GM21423 (cell line): ENCODE measurements at regions not wholly inside any gene's neighbourhood (a gene's known extent, or its start where the extent isn't known, plus 50 kb on each side); places are given as distances from the start of the nearest gene placed in this dataset.
"Not testable (repeated sequence)": the region's sequence is repeated elsewhere in the genome, so short reads cannot be mapped to it uniquely, and the experiment has no call there.

Experiments
- ATAC-seq: cut with Tn5 transposase; IDR thresholded peaks from one replicate; pipeline ENCODE4 v1.9.1; 2021; ENCODE audit warnings: mild to moderate bottlenecking, moderate library complexity; ENCODE audit not compliant: unreplicated experiment

GRCh38 chr6:135555550-135555949 lies 58.0 kb upstream of the AHI1 start:
- peak; percentile 77 for ATAC-seq

DNA sequence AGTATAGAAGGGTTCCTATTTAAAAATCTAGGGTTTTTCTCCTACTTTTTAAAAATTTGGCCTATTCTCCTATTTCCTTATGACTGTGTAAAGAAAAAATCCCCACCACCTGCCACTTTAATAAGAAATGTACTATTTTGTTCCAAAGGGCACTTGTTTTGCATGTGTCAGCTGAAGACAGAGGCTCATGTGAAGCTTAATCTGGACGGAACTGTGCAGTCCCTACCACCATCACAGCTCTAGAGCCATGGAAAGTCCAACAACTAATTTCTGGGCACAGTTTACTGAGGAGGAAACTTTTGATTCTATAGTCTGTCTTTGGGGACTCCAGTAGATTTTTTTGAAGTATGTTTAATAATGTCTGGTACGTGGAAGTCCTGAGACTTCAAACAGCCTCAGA lies 60.0 kb upstream of the AHI1 start:
- ATAC-seq = no peak

GRCh38 chr6:135565605-135566004 lies 68.1 kb upstream of the AHI1 start:
- ATAC-seq = not testable (repeated sequence)

DNA sequence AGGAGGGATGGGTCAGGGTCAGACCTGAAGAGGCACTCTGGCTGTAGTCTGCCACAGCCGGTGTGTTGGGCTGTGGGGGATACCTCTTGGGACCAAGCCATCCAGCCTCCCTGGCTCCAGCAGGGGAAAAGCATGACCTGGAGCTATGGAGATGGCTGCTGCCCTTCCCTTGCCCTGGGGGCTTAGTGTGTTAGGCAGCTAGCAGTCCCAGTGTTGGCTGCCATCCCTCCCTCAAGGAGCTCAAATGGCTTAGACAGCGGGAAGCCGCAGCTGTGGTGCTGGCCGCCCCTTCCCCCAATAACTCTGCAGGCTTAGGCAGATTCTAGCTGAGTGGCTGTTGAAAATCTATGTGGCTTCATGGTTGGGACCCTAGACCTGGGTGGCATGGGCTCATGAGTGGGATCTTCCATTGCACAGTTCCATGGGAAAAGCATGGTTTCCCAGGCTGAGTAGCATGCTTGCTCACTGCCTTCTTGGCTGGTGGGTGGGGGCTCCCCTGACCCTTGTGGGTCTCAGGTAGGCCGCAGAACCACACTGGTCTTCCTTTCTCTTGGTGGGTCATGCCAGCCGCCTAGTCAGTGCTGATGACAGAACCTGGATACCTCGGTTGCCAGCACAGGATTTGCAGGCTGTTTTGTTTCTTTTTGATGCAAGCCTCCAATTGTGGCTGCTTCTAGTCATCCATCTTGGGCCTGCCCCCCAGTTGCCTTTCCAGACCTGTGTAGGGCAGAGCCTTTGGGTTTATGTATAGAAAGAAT lies 69.0 kb upstream of the AHI1 start:
- ATAC-seq = no peak

DNA sequence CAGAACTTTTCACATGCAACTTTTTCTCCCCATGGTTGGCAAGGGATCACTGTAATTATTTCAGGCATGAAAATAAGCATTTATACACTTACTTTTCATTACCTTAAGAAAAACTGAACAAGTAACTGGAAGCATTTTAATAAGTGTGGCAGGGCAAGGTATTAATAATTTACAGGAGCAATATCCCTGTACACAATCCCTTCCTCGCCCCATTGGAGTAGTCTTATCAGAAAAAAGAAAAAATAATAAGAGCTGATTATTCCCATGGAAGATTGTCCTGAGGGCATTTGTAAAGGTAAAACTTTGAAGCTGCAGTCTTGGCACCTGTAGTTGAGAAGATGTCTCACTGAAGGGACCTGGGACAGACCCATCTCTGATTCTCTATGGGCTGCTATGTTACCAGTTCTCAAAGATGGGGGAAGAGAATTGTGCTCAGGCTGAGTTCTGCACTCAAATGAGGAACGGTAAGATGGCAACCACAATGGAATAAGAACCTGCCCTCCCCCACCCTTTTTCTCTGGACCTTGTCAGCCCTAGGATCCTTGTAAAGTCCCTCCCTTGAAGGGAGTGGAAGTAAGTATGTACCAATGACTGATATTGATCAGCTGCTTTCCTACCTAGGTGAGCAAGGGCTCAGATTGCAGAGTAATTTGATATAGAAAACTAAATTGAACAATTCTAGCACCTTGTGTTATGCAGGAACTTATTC lies 70.0 kb upstream of the AHI1 start:
- ATAC-seq = no peak

DNA sequence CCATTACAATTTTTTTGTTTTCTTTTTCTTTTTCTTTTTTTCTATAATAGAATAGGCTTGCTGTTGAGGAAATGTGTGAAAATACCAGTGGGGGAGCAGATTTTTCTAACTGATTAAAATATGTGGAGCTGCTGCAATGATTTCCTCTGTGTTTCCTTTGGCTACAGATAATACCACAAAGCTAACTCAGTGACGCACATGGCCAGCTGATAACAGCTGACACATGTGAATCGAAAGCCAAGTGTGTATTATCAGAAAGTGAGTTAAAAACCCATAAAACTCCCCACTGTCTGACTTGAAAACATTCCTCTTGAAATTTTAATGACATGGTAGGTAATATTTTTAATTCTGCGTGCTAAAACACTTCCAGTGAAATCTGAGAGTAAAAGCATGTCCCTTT lies 70.8 kb upstream of the AHI1 start:
- ATAC-seq = peak; percentile 82

DNA sequence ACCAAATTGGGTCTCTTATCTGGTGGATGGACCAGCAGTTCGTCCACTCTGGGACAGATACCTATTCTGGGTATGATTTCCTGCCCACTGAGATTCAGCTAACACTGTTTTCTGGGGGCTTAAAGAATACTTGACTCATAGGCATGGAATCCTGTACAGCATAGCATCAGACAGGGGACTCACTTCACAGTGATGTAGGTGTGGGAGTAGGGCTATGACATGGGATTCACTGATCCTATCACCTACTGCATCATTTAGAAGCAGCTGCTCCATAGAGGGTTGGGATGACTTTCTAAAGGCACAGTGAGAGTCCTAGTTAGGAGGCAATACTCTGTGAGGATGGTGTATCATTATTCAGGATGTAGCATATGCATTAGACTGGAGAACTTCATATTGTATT lies 74.5 kb upstream of the AHI1 start:
- no peak for ATAC-seq

- no peak for ATAC-seq
Measured at GRCh38 chr6:135575629-135576028, 78.1 kb upstream of the AHI1 start.

DNA sequence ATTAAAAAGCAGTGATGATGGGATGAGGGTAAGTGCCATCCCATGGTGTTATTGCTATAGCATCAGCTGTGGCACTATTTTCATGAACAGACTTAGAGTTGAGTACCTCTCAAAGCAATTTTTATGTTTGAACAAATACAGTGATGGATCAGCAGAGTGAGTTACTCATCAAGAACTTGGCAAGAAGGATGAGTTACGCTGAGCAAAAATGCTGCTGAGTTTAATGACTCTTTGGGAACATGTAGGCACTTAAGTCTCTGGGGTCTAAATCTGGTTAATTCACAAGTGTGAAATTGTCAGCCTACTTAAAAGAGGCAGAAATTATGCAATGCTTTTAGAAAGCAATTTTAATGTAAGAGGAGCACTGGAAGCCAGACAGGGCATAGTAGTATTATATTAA lies 78.5 kb upstream of the AHI1 start:
- no peak for ATAC-seq

GRCh38 chr6:135577059-135577538 lies 79.6 kb upstream of the AHI1 start:
- peak; percentile 84 for ATAC-seq

DNA sequence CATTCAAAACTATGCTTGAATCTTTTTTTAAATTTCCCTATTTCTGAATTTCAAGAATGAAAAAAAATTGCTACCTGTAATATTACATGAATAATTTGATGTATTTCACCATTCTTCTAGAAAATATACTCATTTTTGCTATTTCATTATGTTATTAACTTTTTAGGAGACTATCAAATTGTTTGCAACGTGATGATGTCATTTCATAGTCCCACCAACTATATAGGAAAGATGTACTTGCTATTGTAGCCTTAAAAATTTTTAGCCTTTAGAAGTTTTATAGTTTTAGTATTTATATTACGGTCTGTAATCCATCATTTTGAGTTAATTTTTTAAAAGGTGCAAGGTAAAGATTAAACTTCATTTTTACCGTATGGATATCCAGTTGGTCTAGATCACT lies 81.4 kb upstream of the AHI1 start:
- ATAC-seq = no peak

- no peak for ATAC-seq
Measured at GRCh38 chr6:135581211-135581610, 83.7 kb upstream of the AHI1 start.

GRCh38 chr6:135583256-135583761 lies 85.8 kb upstream of the AHI1 start:
- ATAC-seq = no peak

GRCh38 chr6:135586388-135586787 lies 88.8 kb upstream of the AHI1 start:
- no peak for ATAC-seq

- peak; percentile 71 for ATAC-seq
Measured at GRCh38 chr6:135586844-135587243, 89.3 kb upstream of the AHI1 start.

DNA sequence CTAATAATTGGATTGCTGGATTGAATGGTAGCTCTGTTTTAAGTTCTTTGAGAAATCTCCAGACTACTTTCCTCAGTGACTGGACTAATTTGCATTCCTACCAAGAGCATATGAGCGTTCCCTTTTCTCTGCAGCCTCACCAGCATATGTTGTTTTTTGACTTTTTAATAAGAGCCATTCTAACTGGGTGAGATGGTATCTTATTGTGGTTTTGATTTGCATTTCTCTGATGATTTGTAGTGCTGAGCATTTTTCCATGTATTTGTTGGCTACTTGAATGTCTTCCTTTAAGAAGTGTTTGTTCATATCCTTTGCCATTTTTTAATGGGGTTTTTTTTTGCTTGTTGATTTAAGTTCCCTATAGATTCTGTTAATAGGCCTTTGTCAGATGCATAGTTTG lies 94.7 kb upstream of the AHI1 start:
- no peak for ATAC-seq

- ATAC-seq = no peak
Measured at GRCh38 chr6:135594000-135594399, 96.5 kb upstream of the AHI1 start.

DNA sequence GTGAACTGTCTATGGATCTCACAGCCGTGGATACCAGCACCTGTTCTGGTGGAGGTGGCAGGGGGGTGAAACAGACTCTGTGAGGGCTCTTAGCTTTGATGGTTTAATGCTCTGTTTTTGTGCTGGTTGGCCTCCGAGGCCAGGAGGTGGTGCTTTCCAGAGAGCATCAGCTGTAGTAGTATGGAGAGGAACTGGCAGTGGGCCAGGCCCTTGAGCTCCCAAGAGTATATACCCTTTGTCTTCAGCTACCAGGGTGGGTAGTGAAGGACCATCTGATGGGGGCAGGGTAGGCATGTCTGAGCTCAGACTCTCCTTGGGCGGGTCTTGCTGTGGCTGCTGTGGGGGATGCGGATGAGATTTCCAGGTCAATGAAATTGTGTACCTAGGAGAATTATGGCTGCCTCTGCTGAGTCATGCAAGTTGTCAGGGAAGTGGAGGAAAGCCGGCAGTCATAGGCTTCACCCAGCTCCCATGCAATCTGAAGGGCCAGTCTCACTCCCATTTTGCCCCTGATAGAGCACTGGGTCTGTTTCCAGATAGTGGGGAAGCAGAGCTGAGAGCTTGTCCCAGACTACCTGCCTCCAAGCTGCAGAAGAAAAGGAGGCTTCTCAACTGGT lies 102.7 kb upstream of the AHI1 start:
- ATAC-seq = no peak

DNA sequence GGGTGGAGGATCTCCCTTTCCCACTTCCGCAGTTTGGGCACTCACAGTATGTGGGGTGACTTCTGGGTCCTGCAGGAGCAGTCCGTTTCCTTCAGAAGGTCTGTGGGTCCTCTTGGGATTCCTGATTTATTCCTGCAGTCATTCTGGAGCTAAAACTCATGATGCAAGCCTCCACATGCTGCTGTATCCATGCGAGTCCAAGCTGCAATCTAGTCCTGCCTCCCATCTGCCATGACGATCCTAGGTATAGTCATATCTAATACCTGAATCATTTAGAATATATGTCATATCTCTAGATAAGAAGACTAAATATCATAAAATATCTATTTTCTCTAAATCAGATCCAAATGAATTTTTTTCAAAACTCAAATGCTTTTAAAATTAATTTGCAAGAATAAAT lies 103.4 kb upstream of the AHI1 start:
- no peak for ATAC-seq

DNA sequence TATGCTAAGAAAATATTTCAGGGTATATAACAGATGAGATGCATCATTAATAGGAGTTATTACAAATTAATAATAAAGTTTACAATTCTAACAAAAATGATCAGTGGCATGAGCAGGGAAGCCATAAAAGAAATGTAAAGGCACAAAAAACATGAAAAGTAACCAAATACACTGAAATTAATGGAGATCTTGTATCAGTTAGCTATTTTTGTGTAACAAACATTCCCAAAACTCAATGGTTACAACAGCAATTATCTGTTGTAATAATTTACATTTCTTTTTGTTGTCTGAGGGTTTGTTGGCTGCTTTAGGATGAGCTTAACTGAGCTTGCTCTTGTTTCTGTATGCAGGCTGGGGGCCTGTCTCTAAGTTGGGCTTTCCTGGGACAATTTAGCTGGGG lies 104.3 kb upstream of the AHI1 start:
- ATAC-seq = no peak

GRCh38 chr6:135603249-135603648 lies 105.7 kb upstream of the AHI1 start:
- ATAC-seq = no peak
